H9 (cell line): ENCODE measurements at regions not wholly inside any gene's neighbourhood (a gene's known extent, or its start where the extent isn't known, plus 50 kb on each side); places are given as distances from the start of the nearest gene placed in this dataset.

Source experiments
- DNase-seq: peaks from one replicate; pipeline ENCODE4 v3.0.0-alpha.2; 2017
- H2AFZ ChIP-seq: one replicate; pipeline ENCODE4 v1.6.1; 2013; ENCODE audit warnings: mild to moderate bottlenecking, low read length, control low read depth, moderate library complexity
- H2AK5ac ChIP-seq: 2 replicates; pipeline ENCODE4 v1.6.1; 2013; ENCODE audit warnings: low read length, control low read depth, mixed read lengths; ENCODE audit not compliant: insufficient read length
- H2BK120ac ChIP-seq: one replicate; pipeline ENCODE4 v1.6.1; 2013; ENCODE audit warnings: low read depth, mild to moderate bottlenecking, low read length, control low read depth, inconsistent platforms; ENCODE audit not compliant: poor library complexity, severe bottlenecking
- H2BK12ac ChIP-seq: 2 replicates; pipeline ENCODE4 v1.6.1; 2013; ENCODE audit warnings: low read length, control low read depth, mixed read lengths, low read depth; ENCODE audit not compliant: insufficient read length
- H2BK15ac ChIP-seq: 2 replicates; pipeline ENCODE4 v1.6.1; 2013; ENCODE audit warnings: low read depth, low read length, control low read depth
- H2BK20ac ChIP-seq: one replicate; pipeline ENCODE4 v1.6.1; 2013; ENCODE audit warnings: low read depth, mild to moderate bottlenecking, low read length, control low read depth, inconsistent platforms; ENCODE audit not compliant: poor library complexity, severe bottlenecking
- H2BK5ac ChIP-seq: 2 replicates; pipeline ENCODE4 v1.6.1; 2013; ENCODE audit warnings: low read length, control low read depth, mixed read lengths; ENCODE audit not compliant: insufficient read length
- H3K14ac ChIP-seq: 2 replicates; pipeline ENCODE4 v1.6.1; 2013; ENCODE audit warnings: low read length, control low read depth; ENCODE audit not compliant: insufficient read depth
- H3K18ac ChIP-seq: 2 replicates; pipeline ENCODE4 v1.6.1; 2013; ENCODE audit warnings: low read depth, mild to moderate bottlenecking, mixed read lengths, low read length, control low read depth; ENCODE audit not compliant: insufficient read length
- H3K23ac ChIP-seq: 2 replicates; pipeline ENCODE4 v1.6.1; 2013; ENCODE audit warnings: low read length, control low read depth, mixed read lengths, low read depth; ENCODE audit not compliant: insufficient read length
- H3K23me2 ChIP-seq: 2 replicates; pipeline ENCODE4 v1.6.1; 2013; ENCODE audit warnings: low read depth, mild to moderate bottlenecking, mixed read lengths, low read length, control low read depth; ENCODE audit not compliant: insufficient read length, poor library complexity, severe bottlenecking
- H3K27ac ChIP-seq: 2 replicates; pipeline ENCODE4 v1.5.1; 2013; ENCODE audit warnings: low read length, control low read depth, mixed read lengths, low read depth; ENCODE audit not compliant: insufficient read length
- H3K27me3 ChIP-seq: 2 replicates; pipeline ENCODE4 v1.6.1; 2013; ENCODE audit warnings: low read length, control low read depth, inconsistent platforms; ENCODE audit not compliant: insufficient read depth
- H3K4ac ChIP-seq: 2 replicates; pipeline ENCODE4 v1.6.1; 2013; ENCODE audit warnings: low read depth, mild to moderate bottlenecking, control low read depth, inconsistent platforms, low read length, moderate library complexity
- H3K4me1 ChIP-seq: 2 replicates; pipeline ENCODE4 v1.6.1; 2013; ENCODE audit warnings: low read length, control low read depth, inconsistent platforms; ENCODE audit not compliant: insufficient read depth
- H3K4me2 ChIP-seq: 2 replicates; pipeline ENCODE4 v1.6.1; 2013; ENCODE audit warnings: low read length, control low read depth, mixed read lengths; ENCODE audit not compliant: insufficient read length, insufficient read depth
- H3K56ac ChIP-seq: 2 replicates; pipeline ENCODE4 v1.6.1; 2013; ENCODE audit warnings: low read depth, mild to moderate bottlenecking, mixed read lengths, low read length, control low read depth; ENCODE audit not compliant: insufficient read length
- H3K79me1 ChIP-seq: 2 replicates; pipeline ENCODE4 v1.6.1; 2013; ENCODE audit warnings: low read depth, mild to moderate bottlenecking, moderate library complexity, low read length, control low read depth, inconsistent platforms; ENCODE audit not compliant: insufficient read depth, poor library complexity, severe bottlenecking
- H3K79me2 ChIP-seq: 2 replicates; pipeline ENCODE4 v1.6.1; 2013; ENCODE audit warnings: low read length, control low read depth, inconsistent platforms; ENCODE audit not compliant: insufficient read depth
- H3K9ac ChIP-seq: 2 replicates; pipeline ENCODE4 v1.6.1; 2013; ENCODE audit warnings: low read length, control low read depth, mixed read lengths; ENCODE audit not compliant: insufficient read length; ENCODE audit errors: extremely low read depth
- H3K9me3 ChIP-seq: one replicate; pipeline ENCODE4 v1.6.1; 2013; ENCODE audit warnings: low read depth, low read length, inconsistent platforms; ENCODE audit not compliant: control insufficient read depth
- H3T11ph ChIP-seq: one replicate; pipeline ENCODE4 v1.6.1; 2013; ENCODE audit warnings: mild to moderate bottlenecking, low read length, control low read depth, inconsistent platforms
- H4K20me1 ChIP-seq: one replicate; pipeline ENCODE4 v1.6.1; 2013; ENCODE audit not compliant: control insufficient read depth, insufficient read length, insufficient read depth
- H4K5ac ChIP-seq: 2 replicates; pipeline ENCODE4 v1.6.1; 2013; ENCODE audit warnings: low read depth, mild to moderate bottlenecking, mixed read lengths, low read length, control low read depth; ENCODE audit not compliant: insufficient read length
- H4K8ac ChIP-seq: replicated peaks from 2 replicates; pipeline ENCODE4 v1.6.1; 2013; ENCODE audit warnings: low read length, control low read depth, mixed read lengths, low read depth; ENCODE audit not compliant: insufficient read length
- H4K91ac ChIP-seq: 2 replicates; pipeline ENCODE4 v1.6.1; 2013; ENCODE audit warnings: low read depth, mild to moderate bottlenecking, moderate library complexity, mixed read lengths, low read length, control low read depth; ENCODE audit not compliant: insufficient read length
- H3K27ac Mint-ChIP-seq, 3 experiments: 2 replicates in 2 of 3; 3 replicates in 1 of 3; pipeline ENCODE4 v1.8.0; 2020 to 2021; ENCODE audit warnings: mixed read lengths in 3 of 3, mild to moderate bottlenecking in 1 of 3, moderate library complexity in 1 of 3
- H3K27me3 Mint-ChIP-seq: 2 replicates; pipeline ENCODE4 v1.8.0; 2021; ENCODE audit warnings: low read depth, mild to moderate bottlenecking, moderate library complexity, mixed read lengths
- H3K36me3 Mint-ChIP-seq, 3 experiments: 2 replicates in 2 of 3; 3 replicates in 1 of 3; pipeline ENCODE4 v1.8.0; 2020 to 2021; ENCODE audit warnings: low read depth in 3 of 3, mixed read lengths in 3 of 3; ENCODE audit not compliant: insufficient read depth in 1 of 3
- H3K4me1 Mint-ChIP-seq, 2 experiments: 2 replicates each; pipeline ENCODE4 v1.8.0; 2020; ENCODE audit warnings: mixed read lengths in 2 of 2
- H3K4me3 Mint-ChIP-seq, 2 experiments: 2 replicates in 1 of 2; 3 replicates in 1 of 2; pipeline ENCODE4 v1.8.0; 2020 to 2021; ENCODE audit warnings: mild to moderate bottlenecking in 2 of 2, mixed read lengths in 2 of 2, moderate library complexity in 1 of 2
- H3K9me3 Mint-ChIP-seq, 2 experiments: 2 replicates in 1 of 2; 3 replicates in 1 of 2; pipeline ENCODE4 v1.8.0; 2020; ENCODE audit warnings: mild to moderate bottlenecking in 2 of 2, mixed read lengths in 2 of 2, moderate library complexity in 1 of 2
- CTCF ChIP-seq: fragments of 200-600 bp; sonication (generic); conservative IDR thresholded peaks from 3 replicates; pipeline ENCODE4 v1.8.0; 2021; ENCODE audit warnings: antibody characterized with exemption, mild to moderate bottlenecking
- WGBS: extraction: QIAGEN DNeasy Blood & Tissue Kit; methylation state at CpG from one replicate; pipeline ENCODE4 v1.1.7; 2013; ENCODE audit warnings: missing lambda C conversion rate, low lambda C conversion rate, mixed read lengths; ENCODE audit not compliant: insufficient read length; ENCODE audit errors: extremely low coverage; 5-methylcytosine and 5-hydroxymethylcytosine counted together

GRCh38 chr15:75151214-75152128 is 50.2 kb upstream of the C15orf39 start:
- no peaks in the 10 kb centered on the region for H3K79me1 ChIP-seq
- no peak overlapping the region for H2BK120ac ChIP-seq
- H3K27ac ChIP-seq, result no peak overlapping the region
- H3K27me3 ChIP-seq, result no peaks in the 10 kb centered on the region; the same call in 1 of the 2 replicates
- H3K9me3 ChIP-seq, result no peaks in the 10 kb centered on the region
- TF ChIP-seq CTCF, result no peak
- H4K5ac ChIP-seq, result no peak overlapping the region
- H3K9ac ChIP-seq, result no peak overlapping the region
- no peaks in the 10 kb centered on the region for H3K79me2 ChIP-seq
- no peak overlapping the region for H3T11ph ChIP-seq
- H3K27ac Mint-ChIP-seq, result no peak overlapping the region; a peak in 1 of 7 replicates
- H3K23me2 ChIP-seq, result no peaks in the 10 kb centered on the region
- H3K56ac ChIP-seq, result no peak overlapping the region
- H3K27me3 Mint-ChIP-seq, result no peaks in the 10 kb centered on the region; the same call in 1 of the 2 replicates
- H2BK5ac ChIP-seq, result no peak overlapping the region
- no peak for DNase-seq
- no peaks in the 10 kb centered on the region for H3K4me1 ChIP-seq
- WGBS, result no CpG with 5 or more reads among the region's 5 CpGs
- H2BK20ac ChIP-seq, result no peak overlapping the region
- H2AFZ ChIP-seq, result no peak overlapping the region
- H3K4me2 ChIP-seq, result no peak overlapping the region
- peaks cover 0 to 2% (median 1%) of the 10 kb centered on the region in 3 experiments; a peak in 5 of 7 replicates for H3K36me3 Mint-ChIP-seq
- H3K18ac ChIP-seq, result no peak overlapping the region
- no peak overlapping the region for H2BK12ac ChIP-seq
- no peak overlapping the region for H4K91ac ChIP-seq
- H3K23ac ChIP-seq, result no peak overlapping the region
- H3K4me3 Mint-ChIP-seq, result no peak overlapping the region
- no peak overlapping the region for H4K8ac ChIP-seq
- no peak overlapping the region for H2BK15ac ChIP-seq
- H3K4ac ChIP-seq, result no peak overlapping the region
- no peak overlapping the region; the same call in 1 of the 2 replicates for H3K14ac ChIP-seq
- H3K4me1 Mint-ChIP-seq, result peaks cover 11 to 26% of the 10 kb centered on the region in 2 experiments
- H2AK5ac ChIP-seq, result no peak overlapping the region
- H3K9me3 Mint-ChIP-seq, result peaks cover 20 to 23% of the 10 kb centered on the region in 2 experiments
- H4K20me1 ChIP-seq, result no peaks in the 10 kb centered on the region
